NOMO-1 treated with DMSO at 0.1 percent for 48 hours (cell line): ENCODE measurements at regions not wholly inside any gene's neighbourhood (a gene's known extent, or its start where the extent isn't known, plus 50 kb on each side); places are given as distances from the start of the nearest gene placed in this dataset.
"Not testable (repeated sequence)": the region's sequence is repeated elsewhere in the genome, so short reads cannot be mapped to it uniquely, and the experiment has no call there.

ENCODE experiments used
- DNase-seq: peaks from one replicate; lab custom pipeline; 2025; ENCODE audit not compliant: unreplicated experiment; lab: John Stamatoyannopoulos, UW

GRCh38 chr5:82583331-82583730 lies 305.2 kb upstream of the RPS23 start:
- DNase-seq: not testable (repeated sequence)

- DNase-seq: peak; percentile 68
These were observed 286.8 kb upstream of the RPS23 start for GRCh38 chr5:82564963-82565362.

GRCh38 chr5:82563745-82564144 lies 285.6 kb upstream of the RPS23 start:
- DNase-seq: no peak

GRCh38 chr5:82562696-82563240 lies 284.6 kb upstream of the RPS23 start:
- DNase-seq: no peak

- DNase-seq: no peak
These were observed 283.6 kb upstream of the RPS23 start for GRCh38 chr5:82561797-82562196.

GRCh38 chr5:82560969-82561368 lies 282.8 kb upstream of the RPS23 start:
- no peak for DNase-seq

- DNase-seq: no peak
These were observed 282.4 kb upstream of the RPS23 start for GRCh38 chr5:82560561-82560960.

- DNase-seq: no peak
These were observed 273.8 kb upstream of the RPS23 start for GRCh38 chr5:82551840-82552385.

- DNase-seq: no peak
These were observed 273.0 kb upstream of the RPS23 start for GRCh38 chr5:82551192-82551591.

GRCh38 chr5:82549263-82549662 lies 271.1 kb upstream of the RPS23 start:
- DNase-seq: no peak

- DNase-seq: no peak
These were observed 265.9 kb upstream of the RPS23 start for GRCh38 chr5:82544004-82544403.

- DNase-seq: no peak
These were observed 262.1 kb upstream of the RPS23 start for GRCh38 chr5:82540301-82540700.

GRCh38 chr5:82538339-82539034 lies 260.3 kb upstream of the RPS23 start:
- DNase-seq: no peak

- DNase-seq: no peak
These were observed 259.6 kb upstream of the RPS23 start for GRCh38 chr5:82537687-82538306.

- no peak for DNase-seq
These were observed 256.8 kb upstream of the RPS23 start for GRCh38 chr5:82534986-82535385.

- DNase-seq: not testable (repeated sequence)
These were observed 253.9 kb upstream of the RPS23 start for GRCh38 chr5:82532075-82532474.

GRCh38 chr5:82526540-82526939 lies 248.4 kb upstream of the RPS23 start:
- DNase-seq: no peak

- DNase-seq: no peak
These were observed 247.5 kb upstream of the RPS23 start for GRCh38 chr5:82525626-82526025.

GRCh38 chr5:82523633-82524032 lies 245.5 kb upstream of the RPS23 start:
- no peak for DNase-seq

GRCh38 chr5:82522897-82523296 lies 244.7 kb upstream of the RPS23 start:
- DNase-seq: no peak

- DNase-seq: no peak
These were observed 243.4 kb upstream of the RPS23 start for GRCh38 chr5:82521431-82522051.

- DNase-seq: no peak
These were observed 241.4 kb upstream of the RPS23 start for GRCh38 chr5:82519558-82519957.
